GM20431 (cell line): ENCODE measurements at regions not wholly inside any gene's neighbourhood (a gene's known extent, or its start where the extent isn't known, plus 50 kb on each side); places are given as distances from the start of the nearest gene placed in this dataset.
"Not testable (repeated sequence)": the region's sequence is repeated elsewhere in the genome, so short reads cannot be mapped to it uniquely, and the experiment has no call there.

Experiments
- in situ Hi-C: fragments of 300-500 bp; cut with MseI, MboI; formaldehyde crosslinking; loops from one replicate; pipeline ENCODE4 v1.15.0; 2020; ENCODE audit warnings: low sequenced_read_pairs; ENCODE audit not compliant: unreplicated experiment

GRCh38 chr16:52312716-52313115 lies 234.2 kb downstream of the TOX3 start:
- in situ Hi-C loops = no loop called here

GRCh38 chr16:52309446-52310416 lies 237.2 kb downstream of the TOX3 start:
- in situ Hi-C loops = no loop called here

- in situ Hi-C loops = no loop called here
Measured at GRCh38 chr16:52308051-52308450, 238.9 kb downstream of the TOX3 start.

- in situ Hi-C loops = no loop called here
Measured at GRCh38 chr16:52301026-52301425, 245.9 kb downstream of the TOX3 start.

- in situ Hi-C loops = no loop called here
Measured at GRCh38 chr16:52298769-52299168, 248.2 kb downstream of the TOX3 start.

- in situ Hi-C loops = not testable (repeated sequence)
Measured at GRCh38 chr16:52296706-52297315, 250.1 kb downstream of the TOX3 start.

- in situ Hi-C loops = no loop called here
Measured at GRCh38 chr16:52296076-52296475, 250.9 kb downstream of the TOX3 start.

GRCh38 chr16:52294660-52295059 lies 252.3 kb downstream of the TOX3 start:
- in situ Hi-C loops = no loop called here

GRCh38 chr16:52293204-52293603 lies 253.7 kb downstream of the TOX3 start:
- in situ Hi-C loops = no loop called here

GRCh38 chr16:52283584-52284375 lies 263.2 kb downstream of the TOX3 start:
- in situ Hi-C loops = no loop called here

GRCh38 chr16:52283018-52283417 lies 263.9 kb downstream of the TOX3 start:
- in situ Hi-C loops = no loop called here

- in situ Hi-C loops = no loop called here
Measured at GRCh38 chr16:52280086-52280485, 266.9 kb downstream of the TOX3 start.

- in situ Hi-C loops = no loop called here
Measured at GRCh38 chr16:52271088-52271750, 275.7 kb downstream of the TOX3 start.

GRCh38 chr16:52265446-52265861 lies 281.5 kb downstream of the TOX3 start:
- in situ Hi-C loops = no loop called here

GRCh38 chr16:52257534-52257933 lies 289.4 kb downstream of the TOX3 start:
- in situ Hi-C loops = no loop called here

- in situ Hi-C loops = no loop called here
Measured at GRCh38 chr16:52256310-52257078, 290.4 kb downstream of the TOX3 start.

- in situ Hi-C loops = no loop called here
Measured at GRCh38 chr16:52254746-52255145, 292.2 kb downstream of the TOX3 start.

GRCh38 chr16:52252680-52253079 lies 294.3 kb downstream of the TOX3 start:
- in situ Hi-C loops = no loop called here

- in situ Hi-C loops = no loop called here
Measured at GRCh38 chr16:52251495-52251894, 295.4 kb downstream of the TOX3 start.
